ENCODE measurements at regions not wholly inside any gene's neighbourhood (a gene's known extent, or its start where the extent isn't known, plus 50 kb on each side); places are given as distances from the start of the nearest gene placed in this dataset.

- no peak overlapping the region for H2AK5ac ChIP-seq (ENCODE audit: insufficient read length, low read length)
- no peak overlapping the region for H2BK12ac ChIP-seq (ENCODE audit: insufficient read length, low read depth, low read length)
- no peaks in the 10 kb centered on the region for H3K27me3 ChIP-seq (ENCODE audit: insufficient read depth, low read length)
- no peak overlapping the region for H3K56ac ChIP-seq (ENCODE audit: insufficient read length, low read depth, low read length)
- H4K91ac ChIP-seq (ENCODE audit: insufficient read length, low read depth, low read length) = no peak overlapping the region
- H2BK5ac ChIP-seq (ENCODE audit: insufficient read length, low read length) = no peak overlapping the region
- no peaks in the 10 kb centered on the region for H3K79me1 ChIP-seq (ENCODE audit: insufficient read depth, low read depth, low read length, poor library complexity, severe bottlenecking)
- H2BK120ac ChIP-seq (ENCODE audit: low read depth, low read length, poor library complexity, severe bottlenecking) = no peak overlapping the region
- no peak overlapping the region for H4K5ac ChIP-seq (ENCODE audit: insufficient read length, low read depth, low read length)
- H3K27ac ChIP-seq (ENCODE audit: insufficient read length, low read depth, low read length) = no peak overlapping the region
- Mint-ChIP-seq H3K4me3 (no peak overlapping the region), H3K36me3 (ENCODE audit: insufficient read depth in 1 of 3, low read depth in 3 of 3) (no peaks in the 10 kb centered on the region), H3K27ac (no peak overlapping the region), H3K9me3 (no peaks in the 10 kb centered on the region), H3K27me3 (ENCODE audit: low read depth) (no peaks in the 10 kb centered on the region), H3K4me1 (no peaks in the 10 kb centered on the region)
- no peak overlapping the region for H2BK20ac ChIP-seq (ENCODE audit: low read depth, low read length, poor library complexity, severe bottlenecking)
- H3K23ac ChIP-seq (ENCODE audit: insufficient read length, low read depth, low read length) = no peak overlapping the region
- DNase-seq = no peak
- H3K4ac ChIP-seq (ENCODE audit: low read depth, low read length) = no peak overlapping the region
- H3T11ph ChIP-seq (ENCODE audit: low read length) = no peak overlapping the region
- no peaks in the 10 kb centered on the region for H4K20me1 ChIP-seq (ENCODE audit: control insufficient read depth, insufficient read depth, insufficient read length)
- H4K8ac ChIP-seq (replicated peaks; ENCODE audit: insufficient read length, low read depth, low read length) = no peak overlapping the region
- H2AFZ ChIP-seq (ENCODE audit: low read length) = no peak overlapping the region
- WGBS (ENCODE audit: extremely low coverage, insufficient read length, low lambda C conversion rate) = no CpG with 5 or more reads among the region's 2 CpGs
- TF ChIP-seq CTCF (conservative IDR thresholded peaks at IDR 0.05) = no peak
- H3K4me2 ChIP-seq (ENCODE audit: insufficient read depth, insufficient read length, low read length) = no peak overlapping the region
- no peaks in the 10 kb centered on the region for H3K23me2 ChIP-seq (ENCODE audit: insufficient read length, low read depth, low read length, poor library complexity, severe bottlenecking)
- no peak overlapping the region for H3K14ac ChIP-seq (ENCODE audit: insufficient read depth, low read length)
- H3K4me1 ChIP-seq (ENCODE audit: insufficient read depth, low read length) = no peaks in the 10 kb centered on the region
- no peak overlapping the region for H3K18ac ChIP-seq (ENCODE audit: insufficient read length, low read depth, low read length)
- H3K9me3 ChIP-seq (ENCODE audit: control insufficient read depth, low read depth, low read length) = no peaks in the 10 kb centered on the region
- no peaks in the 10 kb centered on the region for H3K79me2 ChIP-seq (ENCODE audit: insufficient read depth, low read length)
- no peak overlapping the region for H2BK15ac ChIP-seq (ENCODE audit: low read depth, low read length)
- no peak overlapping the region for H3K9ac ChIP-seq (ENCODE audit: extremely low read depth, insufficient read length, low read length)
Observed at GRCh38 chr14:58725871-58726270, 88.1 kb downstream of the DACT1 start.
